ENCODE measurements at regions not wholly inside any gene's neighbourhood (a gene's known extent, or its start where the extent isn't known, plus 50 kb on each side); places are given as distances from the start of the nearest gene placed in this dataset.

GRCh38 chr17:77593081-77593480 lies 365.4 kb upstream of the TNRC6C start (continued):
- TF ChIP-seq ZNF362 (tag by site-specific recombination; IDR thresholded peaks at IDR 0.05) (no peak), ZNF449 (tag by site-specific recombination; IDR thresholded peaks at IDR 0.05) (no peak), ZNF843 (tag by site-specific recombination; IDR thresholded peaks at IDR 0.05) (no peak), SETDB1 (IDR thresholded peaks at IDR 0.05; ENCODE audit: insufficient read length, low read length) (no peak), ZNF26 (tag by site-specific recombination; IDR thresholded peaks at IDR 0.05) (no peak)

DNA sequence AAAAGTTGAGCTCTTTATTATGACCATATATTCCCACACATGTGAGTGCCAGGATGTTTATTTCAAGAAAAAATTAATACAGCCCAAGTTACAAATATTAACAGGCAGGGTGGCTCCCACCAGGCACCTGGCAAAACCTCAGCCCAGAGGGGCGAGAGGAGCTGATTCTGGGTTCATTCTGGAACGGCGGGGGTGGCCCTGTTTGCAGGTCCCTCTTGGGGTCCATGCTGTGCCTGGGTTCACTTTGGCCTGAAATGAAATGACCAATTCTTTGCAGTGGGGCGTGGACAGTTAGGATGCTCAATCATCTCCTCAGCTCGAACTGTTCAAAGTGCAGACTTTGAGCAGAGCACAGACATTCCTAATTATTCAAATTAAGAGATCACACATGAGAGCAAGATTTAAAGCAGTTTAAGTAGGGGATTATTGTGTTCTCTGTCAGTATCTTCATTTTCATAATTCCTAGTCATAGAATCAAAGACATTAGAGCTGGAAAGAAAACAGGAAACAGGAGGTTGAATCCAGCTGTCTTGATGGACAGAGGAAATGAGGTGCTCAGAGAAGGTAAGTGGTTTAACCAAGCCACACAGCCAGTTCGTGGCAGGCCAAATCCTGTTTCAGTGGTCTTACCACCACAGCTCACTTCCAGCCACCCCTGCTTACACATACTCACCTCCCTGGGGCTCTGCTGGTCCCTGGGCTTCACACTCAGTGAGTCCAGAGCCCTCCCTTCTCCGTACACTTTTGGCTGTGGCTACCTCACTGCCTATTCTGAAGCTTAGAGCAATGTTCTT lies 363.9 kb upstream of the TNRC6C start:
- H3K36me3 ChIP-seq (ENCODE audit: control insufficient read depth in 2 of 2, insufficient read depth in 1 of 2, low read length in 2 of 2) = no peaks in the 10 kb centered on the region
- POLR2A ChIA-PET = no interaction called here
- H3K4me3 ChIP-seq (ENCODE audit: low read depth, low read length) = no peak overlapping the region
- H3K9me3 ChIP-seq (ENCODE audit: control insufficient read depth, insufficient read depth, low read depth, low read length) = no peaks in the 10 kb centered on the region
- peaks cover 5% of the 10 kb centered on the region; the same call in 1 of the 2 replicates for H3K4me1 ChIP-seq (ENCODE audit: control insufficient read depth, insufficient read depth, low read length)
- CTCF ChIA-PET = interaction anchor here (1.0 to 1.4 kb wide), 4 partner anchors 52 to 99 kb away, joined by 3 to 5 read pairs (median 3); no protein-coding TSS in a partner anchor
- H3K27ac ChIP-seq (ENCODE audit: extremely low read depth, low read depth, low read length) = no peak overlapping the region
- TF ChIP-seq ZNF174 (tag by site-specific recombination; IDR thresholded peaks at IDR 0.05) (no peak), SALL2 (tag by site-specific recombination; IDR thresholded peaks at IDR 0.05; ENCODE audit: borderline replicate concordance) (no peak), ZNF776 (tag by site-specific recombination; IDR thresholded peaks at IDR 0.05; ENCODE audit: borderline replicate concordance) (no peak), ZBTB49 (tag by site-specific recombination; IDR thresholded peaks at IDR 0.05; ENCODE audit: low read depth) (no peak), ZNF175 (tag by site-specific recombination; IDR thresholded peaks at IDR 0.05) (no peak), ZNF148 (tag by site-specific recombination; IDR thresholded peaks at IDR 0.05; ENCODE audit: borderline replicate concordance) (no peak), KLF8 (tag by site-specific recombination; IDR thresholded peaks at IDR 0.05) (no peak), ZNF629 (tag by site-specific recombination; IDR thresholded peaks at IDR 0.05) (no peak), ZNF2 (tag by site-specific recombination; IDR thresholded peaks at IDR 0.05) (no peak), ZNF621 (tag by site-specific recombination; IDR thresholded peaks at IDR 0.05) (no peak), ZNF354C (tag by site-specific recombination; IDR thresholded peaks at IDR 0.05; ENCODE audit: borderline replicate concordance, low read depth) (no peak), KLF9 (tag by site-specific recombination; IDR thresholded peaks at IDR 0.05; ENCODE audit: low read depth) (no peak), ZNF274 (IDR thresholded peaks at IDR 0.05; ENCODE audit: low read length) (no peak), ZNF274 (tag by site-specific recombination; IDR thresholded peaks at IDR 0.05; ENCODE audit: borderline replicate concordance) (no peak), ZNF24 (tag by site-specific recombination; IDR thresholded peaks at IDR 0.05) (no peak), ZNF416 (tag by site-specific recombination; IDR thresholded peaks at IDR 0.05) (no peak)
- TF ChIP-seq, protein P1, sequence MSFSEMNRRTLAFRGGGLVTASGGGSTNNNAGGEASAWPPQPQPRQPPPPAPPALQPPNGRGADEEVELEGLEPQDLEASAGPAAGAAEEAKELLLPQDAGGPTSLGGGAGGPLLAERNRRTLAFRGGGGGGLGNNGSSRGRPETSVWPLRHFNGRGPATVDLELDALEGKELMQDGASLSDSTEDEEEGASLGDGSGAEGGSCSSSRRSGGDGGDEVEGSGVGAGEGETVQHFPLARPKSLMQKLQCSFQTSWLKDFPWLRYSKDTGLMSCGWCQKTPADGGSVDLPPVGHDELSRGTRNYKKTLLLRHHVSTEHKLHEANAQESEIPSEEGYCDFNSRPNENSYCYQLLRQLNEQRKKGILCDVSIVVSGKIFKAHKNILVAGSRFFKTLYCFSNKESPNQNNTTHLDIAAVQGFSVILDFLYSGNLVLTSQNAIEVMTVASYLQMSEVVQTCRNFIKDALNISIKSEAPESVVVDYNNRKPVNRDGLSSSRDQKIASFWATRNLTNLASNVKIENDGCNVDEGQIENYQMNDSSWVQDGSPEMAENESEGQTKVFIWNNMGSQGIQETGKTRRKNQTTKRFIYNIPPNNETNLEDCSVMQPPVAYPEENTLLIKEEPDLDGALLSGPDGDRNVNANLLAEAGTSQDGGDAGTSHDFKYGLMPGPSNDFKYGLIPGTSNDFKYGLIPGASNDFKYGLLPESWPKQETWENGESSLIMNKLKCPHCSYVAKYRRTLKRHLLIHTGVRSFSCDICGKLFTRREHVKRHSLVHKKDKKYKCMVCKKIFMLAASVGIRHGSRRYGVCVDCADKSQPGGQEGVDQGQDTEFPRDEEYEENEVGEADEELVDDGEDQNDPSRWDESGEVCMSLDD (tag by site-specific recombination; IDR thresholded peaks at IDR 0.05) = no peak
